ENCODE measurements at regions not wholly inside any gene's neighbourhood (a gene's known extent, or its start where the extent isn't known, plus 50 kb on each side); places are given as distances from the start of the nearest gene placed in this dataset.

DNA sequence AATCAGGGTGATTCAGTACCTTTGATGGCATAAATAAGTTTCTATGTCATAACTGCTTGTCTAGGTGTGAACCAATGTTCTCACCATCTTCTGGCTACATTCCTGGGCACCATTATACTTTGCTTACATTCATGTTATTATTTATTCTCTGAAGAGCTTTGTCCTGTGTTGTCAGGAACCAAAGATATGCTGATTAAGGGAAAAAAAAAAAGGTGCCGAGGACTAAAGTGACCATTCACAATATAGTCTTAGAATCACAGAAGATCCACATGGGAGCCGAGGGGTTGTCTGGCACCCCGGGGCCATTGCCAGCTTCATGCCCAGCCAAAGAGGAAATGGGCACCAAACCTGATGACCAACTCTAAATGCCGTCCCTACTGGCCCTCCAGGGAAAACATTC, 329.2 kb upstream of the NFE2L3 start:
- Mint-ChIP-seq H3K4me3 (no peak overlapping the region), H3K9me3 (no peaks in the 10 kb centered on the region), H3K4me1 (no peaks in the 10 kb centered on the region), H3K27ac (no peak overlapping the region), H3K27me3 (peaks cover 39% of the 10 kb centered on the region), H3K36me3 (ENCODE audit: low read depth) (no peaks in the 10 kb centered on the region)
- ATAC-seq (ENCODE audit: low read depth) (no peak), DNase-seq (no peak)
- ChIA-PET CTCF (no interaction called here), POLR2A (interaction anchor here (0.7 kb wide), 1 partner anchor 19 kb away, joined by 3 read pairs; no protein-coding TSS in a partner anchor)
- intact Hi-C loops (cut with micrococcal nuclease): no loop called here
- TF ChIP-seq, protein P1, sequence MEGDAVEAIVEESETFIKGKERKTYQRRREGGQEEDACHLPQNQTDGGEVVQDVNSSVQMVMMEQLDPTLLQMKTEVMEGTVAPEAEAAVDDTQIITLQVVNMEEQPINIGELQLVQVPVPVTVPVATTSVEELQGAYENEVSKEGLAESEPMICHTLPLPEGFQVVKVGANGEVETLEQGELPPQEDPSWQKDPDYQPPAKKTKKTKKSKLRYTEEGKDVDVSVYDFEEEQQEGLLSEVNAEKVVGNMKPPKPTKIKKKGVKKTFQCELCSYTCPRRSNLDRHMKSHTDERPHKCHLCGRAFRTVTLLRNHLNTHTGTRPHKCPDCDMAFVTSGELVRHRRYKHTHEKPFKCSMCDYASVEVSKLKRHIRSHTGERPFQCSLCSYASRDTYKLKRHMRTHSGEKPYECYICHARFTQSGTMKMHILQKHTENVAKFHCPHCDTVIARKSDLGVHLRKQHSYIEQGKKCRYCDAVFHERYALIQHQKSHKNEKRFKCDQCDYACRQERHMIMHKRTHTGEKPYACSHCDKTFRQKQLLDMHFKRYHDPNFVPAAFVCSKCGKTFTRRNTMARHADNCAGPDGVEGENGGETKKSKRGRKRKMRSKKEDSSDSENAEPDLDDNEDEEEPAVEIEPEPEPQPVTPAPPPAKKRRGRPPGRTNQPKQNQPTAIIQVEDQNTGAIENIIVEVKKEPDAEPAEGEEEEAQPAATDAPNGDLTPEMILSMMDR (IDR thresholded peaks at IDR 0.05): no peak

GRCh38 chr7:25823571-25823970, 328.4 kb upstream of the NFE2L3 start:
- ChIA-PET CTCF (no interaction called here), POLR2A (no interaction called here)
- Mint-ChIP-seq H3K36me3 (ENCODE audit: low read depth) (no peaks in the 10 kb centered on the region), H3K4me3 (no peak overlapping the region), H3K27me3 (peaks cover 37% of the 10 kb centered on the region), H3K9me3 (no peaks in the 10 kb centered on the region), H3K27ac (no peak overlapping the region), H3K4me1 (no peaks in the 10 kb centered on the region)
- DNase-seq (no peak), ATAC-seq (ENCODE audit: low read depth) (no peak)
- intact Hi-C loops (cut with micrococcal nuclease): no loop called here
- TF ChIP-seq, protein P1 (IDR thresholded peaks at IDR 0.05): no peak

DNA sequence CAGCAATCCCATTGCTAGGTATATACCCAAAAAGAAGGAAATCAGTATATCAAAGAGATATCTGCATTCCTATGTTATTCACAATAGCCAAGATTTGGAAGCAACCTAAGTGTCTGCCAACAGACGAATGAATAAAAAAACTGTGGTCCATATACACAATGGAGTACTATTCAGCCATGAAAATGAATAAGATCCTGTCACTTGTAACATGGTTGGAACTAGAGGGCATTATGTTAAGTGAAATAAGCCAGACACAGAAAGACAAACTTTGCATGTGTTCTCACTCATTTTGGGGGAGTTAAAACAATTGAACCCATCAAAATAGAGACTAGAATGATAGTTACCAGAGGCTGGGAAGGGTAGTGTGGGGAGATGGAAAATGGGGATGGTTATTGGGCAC, 323.5 kb upstream of the NFE2L3 start:
- H3K4me3 Mint-ChIP-seq: no peak overlapping the region
- H3K9me3 Mint-ChIP-seq: no peaks in the 10 kb centered on the region
- no peak overlapping the region for H3K27ac Mint-ChIP-seq
- H3K4me1 Mint-ChIP-seq: no peaks in the 10 kb centered on the region
- CTCF ChIA-PET: no interaction called here
- peaks cover 42% of the 10 kb centered on the region for H3K27me3 Mint-ChIP-seq
- no peaks in the 10 kb centered on the region for H3K36me3 Mint-ChIP-seq (ENCODE audit: low read depth)
- DNase-seq (no peak), ATAC-seq (ENCODE audit: low read depth) (no peak)
- POLR2A ChIA-PET: no interaction called here
- intact Hi-C loops (cut with micrococcal nuclease): no loop called here
- TF ChIP-seq, protein P1 (IDR thresholded peaks at IDR 0.05): no peak

- H3K27me3 Mint-ChIP-seq: peaks cover 35% of the 10 kb centered on the region
- ATAC-seq (ENCODE audit: low read depth) (no peak), DNase-seq (no peak)
- no peak overlapping the region for H3K27ac Mint-ChIP-seq
- no peaks in the 10 kb centered on the region for H3K36me3 Mint-ChIP-seq (ENCODE audit: low read depth)
- TF ChIP-seq, protein P1 (IDR thresholded peaks at IDR 0.05): no peak
- H3K9me3 Mint-ChIP-seq: no peaks in the 10 kb centered on the region
- ChIA-PET POLR2A (no interaction called here), CTCF (no interaction called here)
- no peaks in the 10 kb centered on the region for H3K4me1 Mint-ChIP-seq
- no peak overlapping the region for H3K4me3 Mint-ChIP-seq
- intact Hi-C loops (cut with micrococcal nuclease): no loop called here
These were observed 322.3 kb upstream of the NFE2L3 start for GRCh38 chr7:25829663-25830062.

DNA sequence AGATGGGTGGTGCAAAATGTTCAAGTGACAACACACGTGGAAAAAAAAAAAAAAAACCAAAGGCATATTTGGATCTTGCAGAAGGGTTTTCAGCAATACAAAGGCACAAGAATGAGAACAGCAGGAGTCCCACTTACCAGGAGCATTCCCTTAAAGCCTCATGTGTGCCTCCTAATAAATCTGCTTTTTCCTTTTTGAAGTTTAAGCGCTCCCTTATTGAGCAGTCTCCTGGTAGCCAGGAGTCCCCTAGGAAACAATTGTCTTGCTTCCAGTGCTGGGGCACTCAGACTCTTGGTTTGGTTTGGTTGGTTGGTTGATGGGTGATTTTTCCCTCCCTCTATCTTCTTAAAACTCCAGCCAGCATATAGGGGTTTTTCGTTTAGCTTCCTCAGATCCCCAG, 321.8 kb upstream of the NFE2L3 start:
- intact Hi-C loops (cut with micrococcal nuclease): no loop called here
- POLR2A ChIA-PET: no interaction called here
- CTCF ChIA-PET: no interaction called here
- H3K27me3 Mint-ChIP-seq: peaks cover 30% of the 10 kb centered on the region
- no peaks in the 10 kb centered on the region for H3K36me3 Mint-ChIP-seq (ENCODE audit: low read depth)
- no peak for ATAC-seq (ENCODE audit: low read depth)
- H3K4me3 Mint-ChIP-seq: no peak overlapping the region
- TF ChIP-seq, protein P1 (IDR thresholded peaks at IDR 0.05): no peak
- no peak overlapping the region for H3K27ac Mint-ChIP-seq
- no peaks in the 10 kb centered on the region for H3K4me1 Mint-ChIP-seq
- DNase-seq: no peak
- no peaks in the 10 kb centered on the region for H3K9me3 Mint-ChIP-seq
